ENCODE measurements at regions not wholly inside any gene's neighbourhood (a gene's known extent, or its start where the extent isn't known, plus 50 kb on each side); places are given as distances from the start of the nearest gene placed in this dataset.

DNA sequence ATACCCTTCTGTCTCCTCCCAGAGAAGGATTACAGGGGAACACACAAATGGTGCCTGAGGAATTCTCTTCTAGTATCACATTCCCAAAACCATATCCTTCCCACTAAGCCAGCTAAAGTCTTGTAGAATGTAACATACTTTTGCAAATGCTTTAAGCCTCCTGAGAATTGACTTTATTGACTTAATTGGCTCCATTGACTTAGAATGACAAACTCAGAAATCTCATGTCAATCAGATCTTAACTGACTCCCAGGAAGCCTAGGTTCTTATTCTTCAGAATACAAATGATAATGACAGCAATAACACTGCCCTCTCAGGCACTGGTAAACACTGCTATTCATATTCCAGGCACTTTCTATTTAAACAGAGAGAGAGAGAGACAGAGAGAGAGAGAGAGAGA, 356.9 kb upstream of the PRKCQ start:
- H3K36me3 ChIP-seq: no peaks in the 10 kb centered on the region
- no peak overlapping the region for H3K4me3 ChIP-seq
- no peaks in the 10 kb centered on the region for H3K27me3 ChIP-seq
- no peaks in the 10 kb centered on the region for H3K9me3 ChIP-seq
- TF ChIP-seq, protein P1, sequence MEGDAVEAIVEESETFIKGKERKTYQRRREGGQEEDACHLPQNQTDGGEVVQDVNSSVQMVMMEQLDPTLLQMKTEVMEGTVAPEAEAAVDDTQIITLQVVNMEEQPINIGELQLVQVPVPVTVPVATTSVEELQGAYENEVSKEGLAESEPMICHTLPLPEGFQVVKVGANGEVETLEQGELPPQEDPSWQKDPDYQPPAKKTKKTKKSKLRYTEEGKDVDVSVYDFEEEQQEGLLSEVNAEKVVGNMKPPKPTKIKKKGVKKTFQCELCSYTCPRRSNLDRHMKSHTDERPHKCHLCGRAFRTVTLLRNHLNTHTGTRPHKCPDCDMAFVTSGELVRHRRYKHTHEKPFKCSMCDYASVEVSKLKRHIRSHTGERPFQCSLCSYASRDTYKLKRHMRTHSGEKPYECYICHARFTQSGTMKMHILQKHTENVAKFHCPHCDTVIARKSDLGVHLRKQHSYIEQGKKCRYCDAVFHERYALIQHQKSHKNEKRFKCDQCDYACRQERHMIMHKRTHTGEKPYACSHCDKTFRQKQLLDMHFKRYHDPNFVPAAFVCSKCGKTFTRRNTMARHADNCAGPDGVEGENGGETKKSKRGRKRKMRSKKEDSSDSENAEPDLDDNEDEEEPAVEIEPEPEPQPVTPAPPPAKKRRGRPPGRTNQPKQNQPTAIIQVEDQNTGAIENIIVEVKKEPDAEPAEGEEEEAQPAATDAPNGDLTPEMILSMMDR (IDR thresholded peaks at IDR 0.05): no peak
- TF ChIP-seq POLR2AphosphoS5 (IDR thresholded peaks at IDR 0.05; ENCODE audit: insufficient read depth in 1 of 2, low read depth in 1 of 2) (no peak), POLR2A (IDR thresholded peaks at IDR 0.05) (no peak)
- intact Hi-C loops (cut with DNase I): no loop called here
- no peak overlapping the region for H3K27ac ChIP-seq
- no peak for DNase-seq (ENCODE audit: extremely low spot score in 2 of 2)
- no peaks in the 10 kb centered on the region for H3K4me1 ChIP-seq

DNA sequence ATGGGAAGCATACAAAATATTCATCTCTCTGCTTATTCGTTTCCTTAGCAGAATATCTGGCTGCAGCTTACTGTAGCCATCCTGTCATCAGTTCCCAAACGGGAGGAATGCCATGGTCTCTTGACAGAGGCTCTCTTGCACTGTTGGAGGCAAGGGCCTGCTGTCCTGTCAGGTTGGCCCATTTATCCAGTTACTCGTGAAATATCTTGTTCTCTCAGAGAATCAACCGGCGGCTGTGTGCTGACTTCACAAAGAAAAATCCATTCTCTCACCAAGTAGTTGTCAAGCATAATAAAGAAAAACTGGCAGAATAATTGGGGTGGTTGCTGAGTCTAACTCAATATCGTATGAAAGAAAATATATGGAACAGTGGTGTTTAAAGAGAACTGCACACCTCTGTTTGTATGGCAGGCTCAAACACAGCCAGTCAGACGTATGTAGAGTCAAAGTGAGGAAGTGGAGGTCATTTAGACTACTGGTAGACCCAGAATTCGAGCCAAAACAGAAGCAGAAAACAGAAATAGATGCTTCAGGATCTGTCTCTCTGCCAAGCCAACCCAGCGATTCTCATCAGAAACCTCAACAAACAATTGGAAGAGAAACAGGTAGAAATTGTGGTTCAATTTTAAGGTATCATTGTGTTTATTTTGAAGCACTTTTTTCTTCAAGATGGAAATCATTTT, 349.2 kb upstream of the PRKCQ start:
- no peak for DNase-seq (ENCODE audit: extremely low spot score in 2 of 2)
- Histone ChIP-seq H3K9me3 (no peaks in the 10 kb centered on the region), H3K27ac (no peak overlapping the region), H3K27me3 (no peaks in the 10 kb centered on the region), H3K36me3 (no peaks in the 10 kb centered on the region), H3K4me3 (no peak overlapping the region), H3K4me1 (no peaks in the 10 kb centered on the region)
- intact Hi-C loops (cut with DNase I): no loop called here
- TF ChIP-seq, protein P1 (IDR thresholded peaks at IDR 0.05): no peak
- no peak for TF ChIP-seq POLR2A (IDR thresholded peaks at IDR 0.05)
- no peak for TF ChIP-seq POLR2AphosphoS5 (IDR thresholded peaks at IDR 0.05; ENCODE audit: insufficient read depth in 1 of 2, low read depth in 1 of 2)

DNA sequence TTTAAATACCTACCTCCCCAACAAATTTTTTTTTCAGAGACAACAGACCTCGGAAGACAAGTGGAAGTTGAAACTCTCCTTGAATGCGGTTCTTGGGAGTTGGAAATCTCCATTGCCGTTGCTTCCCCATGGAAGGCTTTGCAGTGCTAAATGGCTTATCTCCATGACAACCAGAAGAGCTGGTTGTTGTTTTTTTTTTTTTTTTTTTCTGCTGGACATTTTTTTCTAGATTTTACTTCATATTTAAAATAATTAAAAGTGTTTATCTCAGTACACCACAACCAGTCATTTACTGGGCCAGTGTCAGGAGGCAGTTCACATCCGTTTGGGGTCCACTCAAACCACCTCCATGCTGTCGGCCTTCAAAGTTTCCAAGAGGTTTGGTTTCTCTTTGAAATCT, 348.5 kb upstream of the PRKCQ start:
- intact Hi-C loops (cut with DNase I): no loop called here
- TF ChIP-seq, protein P1 (IDR thresholded peaks at IDR 0.05): no peak
- TF ChIP-seq POLR2A (IDR thresholded peaks at IDR 0.05): no peak
- TF ChIP-seq POLR2AphosphoS5 (IDR thresholded peaks at IDR 0.05; ENCODE audit: insufficient read depth in 1 of 2, low read depth in 1 of 2): no peak
- no peak overlapping the region for H3K4me3 ChIP-seq
- H3K27me3 ChIP-seq: no peaks in the 10 kb centered on the region
- no peak overlapping the region for H3K27ac ChIP-seq
- no peaks in the 10 kb centered on the region for H3K4me1 ChIP-seq
- H3K9me3 ChIP-seq: no peaks in the 10 kb centered on the region
- no peaks in the 10 kb centered on the region for H3K36me3 ChIP-seq
- no peak for DNase-seq (ENCODE audit: extremely low spot score in 2 of 2)

DNA sequence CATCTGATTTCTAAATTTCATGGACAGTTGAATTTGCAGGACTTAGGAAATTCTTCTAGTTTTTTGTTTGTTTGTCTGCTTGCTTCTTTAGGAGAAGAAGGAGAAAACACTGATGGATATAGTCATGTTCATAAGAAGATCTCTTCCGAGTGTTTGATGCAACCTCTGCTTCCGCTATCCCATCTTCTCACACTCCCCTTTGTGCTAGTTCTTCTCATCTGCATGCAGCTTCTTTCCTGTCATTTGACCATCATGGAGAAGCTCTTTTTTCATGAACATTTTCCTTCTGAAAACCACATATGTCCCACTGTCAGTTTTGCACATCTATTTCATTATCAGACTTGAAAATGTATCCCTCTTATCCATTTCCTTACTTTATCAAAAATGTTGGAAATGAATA, 346.9 kb upstream of the PRKCQ start:
- H3K36me3 ChIP-seq: no peaks in the 10 kb centered on the region
- H3K27ac ChIP-seq: no peak overlapping the region
- intact Hi-C loops (cut with DNase I): no loop called here
- H3K4me3 ChIP-seq: no peak overlapping the region
- H3K9me3 ChIP-seq: no peaks in the 10 kb centered on the region
- DNase-seq (ENCODE audit: extremely low spot score in 2 of 2): no peak
- H3K27me3 ChIP-seq: no peaks in the 10 kb centered on the region
- no peaks in the 10 kb centered on the region for H3K4me1 ChIP-seq
- TF ChIP-seq, protein P1 (IDR thresholded peaks at IDR 0.05): no peak
- no peak for TF ChIP-seq POLR2AphosphoS5 (IDR thresholded peaks at IDR 0.05; ENCODE audit: insufficient read depth in 1 of 2, low read depth in 1 of 2)
- TF ChIP-seq POLR2A (IDR thresholded peaks at IDR 0.05): no peak

DNA sequence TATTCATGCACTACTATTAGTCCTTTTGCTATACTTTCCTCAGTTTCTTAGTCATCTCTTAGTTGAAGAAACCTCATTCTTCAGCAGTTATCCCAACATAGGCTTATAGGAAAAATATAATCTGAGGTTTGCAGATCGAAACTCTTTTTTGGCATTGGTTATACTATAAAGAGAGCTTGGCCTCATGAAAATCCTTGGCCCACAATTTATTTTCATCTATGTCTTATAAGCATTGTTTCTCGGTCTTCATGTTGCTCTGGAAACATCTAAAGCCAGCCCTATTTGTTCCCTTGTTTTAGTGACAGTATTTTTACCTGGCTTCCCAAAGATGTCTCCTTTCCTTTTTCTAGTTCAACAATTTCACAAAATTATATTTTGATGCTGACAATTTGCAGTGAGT, 345.1 kb upstream of the PRKCQ start:
- Histone ChIP-seq H3K27ac (no peak overlapping the region), H3K9me3 (no peaks in the 10 kb centered on the region), H3K27me3 (no peaks in the 10 kb centered on the region), H3K4me1 (no peaks in the 10 kb centered on the region), H3K36me3 (no peaks in the 10 kb centered on the region), H3K4me3 (no peak overlapping the region)
- intact Hi-C loops (cut with DNase I): no loop called here
- no peak for DNase-seq (ENCODE audit: extremely low spot score in 2 of 2)
- TF ChIP-seq POLR2A (IDR thresholded peaks at IDR 0.05): no peak
- no peak for TF ChIP-seq POLR2AphosphoS5 (IDR thresholded peaks at IDR 0.05; ENCODE audit: insufficient read depth in 1 of 2, low read depth in 1 of 2)
- TF ChIP-seq, protein P1 (IDR thresholded peaks at IDR 0.05): no peak

Measured in vagina (tissue), 2 donors.